Caco-2 (cell line): ENCODE measurements at regions not wholly inside any gene's neighbourhood (a gene's known extent, or its start where the extent isn't known, plus 50 kb on each side); places are given as distances from the start of the nearest gene placed in this dataset.

ENCODE experiments used
- BruUV-seq: library from RNA; stranded (reverse); fragments of 400-500 nt; replicated peaks from 2 replicates; lab custom pipeline; 2021; lab: Mats Ljungman, UMichigan
- CTCF ChIA-PET: fragments of 300-600 bp; sonication (Branson Sonifier 250); formaldehyde crosslinking; loops from one replicate; lab custom pipeline; 2022; ENCODE audit warnings: antibody characterized with exemption; lab: Charles Lee
- POLR2A ChIA-PET: fragments of 300-600 bp; sonication (Branson Sonifier 250); formaldehyde crosslinking; loops from one replicate; lab custom pipeline; 2022; ENCODE audit warnings: antibody characterized with exemption; lab: Charles Lee
- DNase-seq, 2 experiments: peaks; one replicate each; pipeline versions ENCODE4 v3.0.0 to v3.0.0-alpha.2; 2020 to 2022
- H3K27me3 ChIP-seq: replicated peaks from 2 replicates; pipeline ENCODE4 v1.6.0; 2011; ENCODE audit warnings: low read length; ENCODE audit not compliant: control insufficient read depth, insufficient read depth
- H3K36me3 ChIP-seq: 2 replicates; pipeline ENCODE4 v1.5.1; 2011; ENCODE audit warnings: low read length; ENCODE audit not compliant: control insufficient read depth, insufficient read depth
- H3K4me1 ChIP-seq: fragments of 250-450 bp; sonication (Bioruptor Pico); 2 replicates; pipeline ENCODE4 v1.5.1; 2020; ENCODE audit warnings: mild to moderate bottlenecking
- H3K4me3 ChIP-seq: 2 replicates; pipeline ENCODE4 v1.5.1; 2011; ENCODE audit warnings: low read depth, mild to moderate bottlenecking, control low read depth, low read length
- H3K9me3 ChIP-seq: fragments of 250-450 bp; sonication (Bioruptor Pico); 2 replicates; pipeline ENCODE4 v1.5.1; 2020; ENCODE audit warnings: mild to moderate bottlenecking, moderate library complexity
- H3K27ac Mint-ChIP-seq: one replicate; pipeline ENCODE4 v1.8.0; 2022; ENCODE audit warnings: mixed read lengths; ENCODE audit not compliant: unreplicated experiment
- H3K27me3 Mint-ChIP-seq: one replicate; pipeline ENCODE4 v1.8.0; 2022; ENCODE audit warnings: mixed read lengths; ENCODE audit not compliant: insufficient read depth, unreplicated experiment
- H3K36me3 Mint-ChIP-seq: one replicate; pipeline ENCODE4 v1.8.0; 2022; ENCODE audit warnings: mild to moderate bottlenecking, mixed read lengths; ENCODE audit not compliant: insufficient read depth, unreplicated experiment
- H3K4me1 Mint-ChIP-seq: one replicate; pipeline ENCODE4 v1.8.0; 2022; ENCODE audit warnings: low read depth, mixed read lengths; ENCODE audit not compliant: unreplicated experiment
- H3K4me3 Mint-ChIP-seq: one replicate; pipeline ENCODE4 v1.8.0; 2022; ENCODE audit warnings: mild to moderate bottlenecking, moderate library complexity, mixed read lengths; ENCODE audit not compliant: unreplicated experiment
- H3K9me3 Mint-ChIP-seq: one replicate; pipeline ENCODE4 v1.8.0; 2022; ENCODE audit warnings: mixed read lengths; ENCODE audit not compliant: unreplicated experiment
- CTCF ChIP-seq, 2 experiments: fragments of 200-600 bp in 1 of 2; IDR thresholded peaks; 1 replicate in 1 of 2; 2 replicates in 1 of 2; pipeline versions ENCODE4 v1.5.1 to v1.8.0; 2011 to 2022; ENCODE audit warnings: antibody characterized with exemption in 1 of 2, control low read depth in 1 of 2, inconsistent platforms in 1 of 2, low read depth in 1 of 2, low read length in 1 of 2, mild to moderate bottlenecking in 1 of 2, moderate library complexity in 1 of 2; ENCODE audit not compliant: insufficient read depth in 1 of 2, severe bottlenecking in 1 of 2, unreplicated experiment in 1 of 2
- intact Hi-C: fragments of 100-400 bp; cut with micrococcal nuclease; formaldehyde crosslinking; loops from one replicate; pipeline ENCODE4 v1.10.0; 2022; ENCODE audit not compliant: unreplicated experiment

- no peak overlapping the region for H3K4me3 ChIP-seq
- Mint-ChIP-seq H3K27me3 (peaks cover 23% of the 10 kb centered on the region), H3K36me3 (no peaks in the 10 kb centered on the region), H3K9me3 (no peaks in the 10 kb centered on the region), H3K27ac (no peak overlapping the region), H3K4me3 (no peak overlapping the region), H3K4me1 (no peaks in the 10 kb centered on the region)
- ChIA-PET POLR2A (no interaction called here), CTCF (no interaction called here)
- BruUV-seq: no TSS peak
- H3K27me3 ChIP-seq: no peaks in the 10 kb centered on the region
- intact Hi-C loops: no loop called here
- no peak for DNase-seq
- H3K4me1 ChIP-seq: no peaks in the 10 kb centered on the region
- no peak for TF ChIP-seq CTCF (IDR thresholded peaks at IDR 0.05; ENCODE audit: insufficient read depth in 1 of 2, low read depth in 1 of 2, low read length in 1 of 2, severe bottlenecking in 1 of 2, unreplicated experiment in 1 of 2)
- no peaks in the 10 kb centered on the region for H3K36me3 ChIP-seq
- H3K9me3 ChIP-seq: no peaks in the 10 kb centered on the region
These were observed 290.8 kb upstream of the CXCR4 start for GRCh38 chr2:136408795-136409194.

- H3K27me3 Mint-ChIP-seq: peaks cover 27% of the 10 kb centered on the region
- BruUV-seq: no TSS peak
- CTCF ChIA-PET: no interaction called here
These were observed 290.0 kb upstream of the CXCR4 start for GRCh38 chr2:136407952-136408318.

GRCh38 chr2:136407117-136407951, 289.4 kb upstream of the CXCR4 start:
- no peaks in the 10 kb centered on the region for H3K36me3 ChIP-seq
- Mint-ChIP-seq H3K27me3 (peaks cover 25% of the 10 kb centered on the region), H3K4me1 (no peaks in the 10 kb centered on the region), H3K9me3 (no peaks in the 10 kb centered on the region), H3K27ac (no peak overlapping the region), H3K4me3 (no peak overlapping the region), H3K36me3 (no peaks in the 10 kb centered on the region)
- H3K4me1 ChIP-seq: no peaks in the 10 kb centered on the region
- no peak overlapping the region for H3K4me3 ChIP-seq
- intact Hi-C loops: no loop called here
- no peaks in the 10 kb centered on the region for H3K27me3 ChIP-seq
- no TSS peak for BruUV-seq
- no peak for TF ChIP-seq CTCF (IDR thresholded peaks at IDR 0.05; ENCODE audit: insufficient read depth in 1 of 2, low read depth in 1 of 2, low read length in 1 of 2, severe bottlenecking in 1 of 2, unreplicated experiment in 1 of 2)
- no peak for DNase-seq
- ChIA-PET CTCF (no interaction called here), POLR2A (no interaction called here)
- H3K9me3 ChIP-seq: no peaks in the 10 kb centered on the region

More at GRCh38 chr2:136407952-136408318, 290.0 kb upstream of the CXCR4 start:
- Histone ChIP-seq H3K36me3 (no peaks in the 10 kb centered on the region), H3K27me3 (no peaks in the 10 kb centered on the region), H3K4me3 (no peak overlapping the region), H3K4me1 (no peaks in the 10 kb centered on the region), H3K9me3 (no peaks in the 10 kb centered on the region)
- Mint-ChIP-seq H3K4me3 (no peak overlapping the region), H3K36me3 (no peaks in the 10 kb centered on the region), H3K9me3 (no peaks in the 10 kb centered on the region), H3K27ac (no peak overlapping the region), H3K4me1 (no peaks in the 10 kb centered on the region)
- intact Hi-C loops: no loop called here
- TF ChIP-seq CTCF (IDR thresholded peaks at IDR 0.05; ENCODE audit: insufficient read depth in 1 of 2, low read depth in 1 of 2, low read length in 1 of 2, severe bottlenecking in 1 of 2, unreplicated experiment in 1 of 2): no peak
- POLR2A ChIA-PET: no interaction called here
- DNase-seq: no peak
